Stimulated activated CD4-positive, alpha-beta T cell treated with anti-CD3 and anti-CD28 coated beads, Interleukin-1b, Interleukin-23, amount 100 ng/mL, for 48 hours (primary cell): ENCODE measurements at regions not wholly inside any gene's neighbourhood (a gene's known extent, or its start where the extent isn't known, plus 50 kb on each side); places are given as distances from the start of the nearest gene placed in this dataset.

ENCODE experiments used
- DNase-seq: peaks from one replicate; pipeline ENCODE4 v3.0.0-alpha.2; 2020

DNA sequence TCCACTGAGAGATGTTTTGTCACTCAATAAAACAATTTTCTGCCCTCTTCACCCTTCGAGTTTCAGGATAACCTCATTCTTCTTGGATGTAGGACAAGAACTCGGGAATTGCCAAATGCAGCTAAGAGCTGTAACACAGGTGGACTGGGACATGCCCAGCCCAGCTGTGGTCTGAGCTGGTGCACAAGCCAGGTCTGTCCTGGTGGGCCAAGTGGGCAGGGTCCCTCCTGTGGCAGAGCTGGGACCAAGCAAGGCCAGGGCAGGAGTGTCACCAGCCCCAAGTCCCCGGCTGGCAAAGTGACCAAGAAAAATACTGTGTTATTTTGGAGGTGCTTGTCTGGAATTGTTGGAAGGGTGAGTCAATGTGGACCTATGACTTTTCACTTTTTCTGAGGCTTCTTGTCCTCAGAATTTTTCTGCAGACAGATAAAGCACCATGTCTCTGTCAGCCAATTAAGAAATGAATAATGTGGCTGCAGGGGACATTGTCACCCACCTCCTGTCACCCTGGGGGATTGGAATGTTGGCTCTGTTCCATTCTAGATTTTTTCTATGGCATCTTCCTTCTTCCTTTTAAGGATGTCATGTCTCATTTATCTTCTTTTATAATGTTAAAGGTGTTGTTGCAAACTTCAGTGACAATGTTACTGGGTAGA is 645.2 kb upstream of the EPHA6 start:
- no peak for DNase-seq

DNA sequence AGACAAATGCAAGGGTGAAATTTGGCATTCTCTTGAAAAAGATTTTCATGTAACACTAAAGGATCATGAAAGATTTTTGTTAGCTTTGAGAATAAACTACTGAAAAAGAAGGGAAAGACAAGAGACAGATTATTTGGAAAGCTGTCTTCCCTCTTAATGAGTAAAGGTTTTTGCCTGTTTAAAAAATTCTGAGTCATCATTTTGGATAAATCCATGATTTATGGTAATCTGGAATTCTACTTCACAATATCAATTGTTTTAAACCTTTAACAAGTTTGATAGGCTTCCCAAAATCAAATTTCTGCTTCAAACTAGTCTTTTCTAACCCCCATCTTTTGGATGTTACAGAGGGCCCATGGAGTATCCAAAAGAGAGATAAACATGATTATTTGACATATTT is 641.5 kb upstream of the EPHA6 start:
- no peak for DNase-seq

DNA sequence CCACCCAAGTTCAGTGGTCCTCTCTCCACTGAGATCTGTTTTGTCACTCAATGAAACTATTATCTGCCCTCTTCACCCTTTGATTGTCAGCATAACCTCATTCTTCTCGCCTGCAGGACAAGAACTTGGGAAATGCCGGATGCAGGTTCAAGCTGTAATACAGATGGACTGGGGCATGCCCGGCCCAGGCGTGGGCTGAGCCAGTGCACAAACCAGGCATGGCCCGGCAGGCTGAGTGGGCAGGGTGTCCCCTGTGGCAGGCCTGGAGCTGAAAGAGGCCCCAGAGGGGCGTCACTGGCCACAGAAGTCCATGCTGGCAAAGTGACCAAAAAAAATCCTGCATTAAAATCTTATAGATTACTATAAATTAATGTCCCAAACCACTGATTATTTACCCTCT is 638.9 kb upstream of the EPHA6 start:
- DNase-seq, result no peak

DNA sequence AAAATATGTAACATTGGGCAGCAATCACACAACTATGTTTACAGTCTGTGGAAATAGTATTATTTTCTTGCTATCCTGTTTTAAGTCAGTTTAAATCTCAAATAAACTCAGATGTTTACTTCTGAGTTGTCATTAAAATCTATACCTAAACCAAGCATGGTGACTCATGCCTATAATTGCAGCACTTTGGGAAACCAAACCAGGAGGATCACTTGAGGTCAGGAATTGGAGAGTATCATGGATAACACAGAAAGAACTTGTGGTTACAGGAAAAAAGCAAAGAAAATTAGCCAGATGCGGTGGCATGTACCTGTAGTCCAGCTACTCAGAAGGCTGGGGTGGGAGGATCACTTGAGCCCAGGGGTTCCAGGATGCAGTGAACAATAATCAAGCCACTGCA is 631.6 kb upstream of the EPHA6 start:
- no peak for DNase-seq

DNA sequence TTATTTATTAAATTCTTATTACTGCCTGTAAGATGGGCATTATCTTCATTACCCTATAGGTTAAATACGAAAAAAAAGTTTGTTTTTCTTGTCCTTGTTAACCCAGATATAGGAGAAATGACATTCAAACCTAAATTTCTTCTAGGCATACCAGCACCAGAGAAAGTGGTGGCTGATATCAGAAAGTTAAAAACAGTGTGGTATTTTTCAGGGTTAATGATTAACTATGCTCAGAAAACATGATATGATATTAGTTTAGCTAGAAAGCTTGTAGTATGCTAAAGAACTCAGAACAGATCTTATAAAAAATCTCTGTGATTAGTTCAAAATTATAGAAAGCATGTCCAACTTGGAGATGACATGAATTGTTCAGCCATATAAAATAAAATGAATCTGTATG is 630.5 kb upstream of the EPHA6 start:
- no peak for DNase-seq

DNA sequence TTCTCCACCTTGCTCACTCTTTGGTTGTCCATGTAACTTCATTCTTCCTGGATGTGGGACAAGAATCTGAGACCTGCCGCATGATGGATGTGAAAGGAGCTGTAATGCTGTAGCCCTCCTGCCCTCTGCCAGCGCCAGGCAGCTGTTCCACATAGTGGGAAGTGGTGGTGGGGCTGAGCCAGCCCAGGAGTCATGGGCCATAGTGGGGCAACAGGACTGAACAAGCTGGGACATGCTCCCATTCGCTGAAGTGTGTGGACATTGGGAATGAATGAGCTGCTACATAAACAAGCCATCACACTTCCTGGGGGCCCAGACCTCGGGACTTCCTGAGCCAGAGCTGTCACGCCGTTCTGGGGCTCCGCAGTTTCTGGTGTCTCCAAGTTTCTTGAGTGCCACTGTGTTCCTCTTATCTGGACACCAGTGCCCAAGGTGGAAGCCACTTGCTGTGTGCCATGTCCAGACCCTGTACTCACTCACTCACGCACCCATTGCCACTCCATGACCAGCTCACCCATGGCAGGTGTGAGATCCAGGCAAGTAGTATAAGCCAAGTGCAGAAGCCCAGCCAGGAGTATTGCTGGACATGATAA is 624.3 kb upstream of the EPHA6 start:
- no peak for DNase-seq

DNA sequence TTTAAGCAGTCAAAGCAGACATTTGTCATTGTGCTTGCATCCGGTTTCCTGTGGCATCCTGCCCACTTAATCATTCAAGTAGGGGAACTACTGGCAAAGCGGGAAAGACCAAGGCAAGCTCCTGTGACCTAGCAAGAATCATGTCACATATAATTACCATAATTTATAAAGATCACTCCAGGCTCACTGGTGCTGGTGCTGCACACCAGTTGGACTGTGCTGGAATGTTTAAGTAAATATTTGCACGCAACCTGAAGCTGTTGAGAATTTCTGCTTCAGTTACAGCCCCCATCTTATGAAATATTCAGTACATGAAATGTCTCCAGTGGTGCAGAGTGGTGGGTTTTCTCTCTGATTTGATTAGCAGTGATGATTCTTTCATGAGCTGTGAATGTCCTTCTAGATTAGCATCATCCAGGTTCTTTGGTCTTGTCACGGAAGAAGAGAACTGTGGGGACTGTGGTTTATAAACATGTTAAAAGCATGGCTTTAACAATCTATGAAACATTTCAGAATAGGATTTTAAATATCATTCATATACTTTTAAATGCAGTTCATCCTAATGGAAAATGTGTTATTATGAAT is 621.3 kb upstream of the EPHA6 start:
- DNase-seq, result no peak

DNA sequence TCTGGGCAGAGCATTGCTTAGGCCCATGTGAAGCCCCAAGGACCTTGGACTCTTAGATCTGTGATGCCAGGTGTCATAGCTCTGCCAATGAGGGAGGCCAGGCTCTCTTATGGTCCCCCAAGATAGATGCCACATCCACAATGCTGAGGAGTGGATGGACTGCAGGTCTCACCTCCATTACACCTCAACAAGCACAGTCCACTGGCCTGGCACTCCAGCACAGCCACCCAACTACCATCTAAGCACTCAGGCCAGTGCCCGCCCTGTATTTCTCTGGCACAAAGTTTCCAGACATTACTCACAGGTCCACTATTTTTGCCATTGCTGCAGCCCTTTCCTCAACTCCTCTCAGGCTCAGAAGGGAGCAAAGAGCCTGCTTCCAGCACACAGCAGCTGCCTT is 613.5 kb upstream of the EPHA6 start:
- no peak for DNase-seq

DNA sequence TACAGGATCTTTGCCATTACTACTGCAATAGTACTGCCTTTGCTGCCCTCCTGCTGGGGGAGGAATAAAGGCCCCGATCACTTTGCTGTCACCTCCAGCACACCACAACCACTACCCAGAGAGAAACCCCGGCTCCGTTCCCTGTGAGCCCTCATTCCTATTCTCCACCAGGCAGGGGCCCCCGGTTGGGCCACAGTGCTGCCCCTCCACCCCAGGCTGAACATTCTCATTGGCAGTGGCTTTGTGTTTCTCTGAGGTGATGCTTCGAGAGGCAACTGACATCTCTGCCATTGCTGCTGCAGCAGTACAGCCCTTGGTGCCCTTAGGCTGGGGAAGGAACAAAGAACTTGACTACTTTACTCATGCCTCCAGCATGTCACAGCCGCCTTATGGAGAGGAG is 612.9 kb upstream of the EPHA6 start:
- DNase-seq, result no peak

DNA sequence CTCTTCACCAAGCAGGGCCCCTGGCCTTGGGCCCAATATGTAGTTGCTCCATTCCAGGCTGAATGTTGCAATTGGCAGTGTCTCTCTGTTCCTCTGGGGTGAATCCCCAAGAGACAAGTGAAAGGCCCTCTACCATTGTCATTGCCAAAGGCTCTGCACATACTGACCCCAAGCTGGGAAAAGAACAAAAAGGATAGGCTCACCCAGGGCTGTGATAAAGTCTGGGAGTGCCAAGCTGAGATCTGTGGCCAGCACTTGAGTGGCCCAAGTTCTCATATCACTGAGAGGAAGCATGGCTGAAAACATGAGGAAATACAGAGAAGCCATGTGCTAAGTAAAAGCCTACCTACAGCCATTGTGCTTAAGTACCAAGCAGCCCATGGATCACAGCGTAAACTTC is 612.2 kb upstream of the EPHA6 start:
- no peak for DNase-seq

DNA sequence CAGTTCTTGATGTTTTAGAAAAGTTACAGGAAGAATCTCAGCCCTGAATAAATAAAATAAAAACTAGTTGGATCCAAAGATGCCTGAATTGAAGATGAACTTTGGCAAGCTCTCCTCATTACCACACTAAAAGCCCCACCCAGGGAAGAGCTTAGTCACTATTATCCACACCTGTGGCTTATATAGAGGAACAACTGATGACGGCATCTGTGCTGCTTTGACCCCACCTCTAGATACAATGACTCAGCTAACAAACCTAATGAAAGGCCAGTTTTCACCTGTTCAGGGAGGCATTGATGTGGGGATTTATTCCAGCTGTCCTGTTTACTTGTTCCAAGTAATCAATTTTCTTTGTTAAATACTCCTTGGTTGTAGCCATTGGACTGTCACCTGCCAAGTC is 604.7 kb upstream of the EPHA6 start:
- DNase-seq, result no peak

DNA sequence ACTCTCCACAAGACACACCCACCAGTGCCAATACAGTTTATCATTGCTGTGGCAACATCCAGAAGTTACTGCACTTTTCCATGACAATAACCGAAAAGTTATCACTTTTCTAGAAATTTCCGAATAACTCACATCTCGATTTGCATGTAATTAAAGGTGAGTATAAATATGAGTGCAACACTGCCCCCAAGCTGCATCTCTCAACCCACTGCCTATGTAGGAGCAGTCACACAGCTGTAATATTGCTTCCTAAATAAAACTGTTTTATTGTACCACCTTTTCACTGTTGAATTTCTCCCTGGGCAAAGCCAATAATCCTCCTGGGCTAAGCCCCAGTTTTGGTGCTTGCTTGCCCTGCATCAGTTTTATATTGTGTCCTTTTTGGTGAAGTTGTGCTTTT is 601.0 kb upstream of the EPHA6 start:
- no peak for DNase-seq

DNA sequence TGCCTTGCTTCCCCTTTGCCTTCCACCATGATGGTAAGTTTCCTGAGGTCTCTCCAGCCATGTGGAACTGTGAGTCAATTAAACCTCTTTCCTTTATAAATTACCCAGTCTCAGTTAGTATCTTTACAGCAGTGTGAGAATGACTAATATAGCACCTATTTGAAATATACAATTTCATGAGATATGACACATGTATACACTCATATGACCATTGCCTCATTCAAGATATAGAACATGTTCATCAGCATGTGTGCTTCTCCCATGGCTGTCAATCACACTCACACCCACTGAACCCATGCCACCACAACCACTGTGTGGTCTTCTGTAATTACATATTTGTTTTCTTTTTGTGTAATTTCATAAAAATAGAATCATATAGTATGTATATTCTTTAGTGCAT is 599.5 kb upstream of the EPHA6 start:
- no peak for DNase-seq

DNA sequence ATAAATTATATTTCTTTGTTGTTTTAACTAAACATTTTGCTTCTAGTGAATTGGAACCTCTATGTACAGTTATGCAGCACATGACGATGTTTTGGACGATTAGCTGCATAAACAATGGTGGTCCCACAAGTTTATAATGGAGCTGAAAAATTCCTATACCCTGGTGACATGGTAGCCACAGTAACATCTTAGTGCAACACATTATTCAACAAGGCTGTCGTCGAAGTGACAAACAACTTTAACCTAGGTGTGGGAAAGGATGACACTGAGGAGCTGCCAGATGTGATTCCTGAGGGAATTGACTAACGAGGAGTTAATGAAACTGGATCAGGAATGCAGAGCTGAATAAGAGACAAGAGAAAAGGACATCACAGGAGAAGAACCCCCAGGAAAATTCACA is 588.9 kb upstream of the EPHA6 start:
- no peak for DNase-seq

DNA sequence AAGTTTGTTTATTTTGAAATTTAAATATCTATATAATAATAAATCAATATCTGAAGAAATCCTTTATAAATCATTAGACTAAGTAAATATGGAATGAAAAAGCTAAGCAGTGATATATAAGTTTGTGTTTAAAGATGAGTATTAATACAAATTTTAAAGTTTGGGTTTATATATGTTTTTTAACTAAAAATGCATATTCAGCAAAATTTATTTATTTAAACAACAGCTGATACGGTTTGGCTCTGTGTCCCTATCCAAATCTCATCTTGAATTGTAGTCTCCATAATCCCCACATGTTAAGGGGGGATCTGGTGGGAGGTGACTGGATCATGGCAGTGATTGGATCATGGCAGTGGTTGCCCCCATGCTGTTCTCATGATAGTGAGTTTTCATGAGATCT is 580.7 kb upstream of the EPHA6 start:
- DNase-seq, result no peak

DNA sequence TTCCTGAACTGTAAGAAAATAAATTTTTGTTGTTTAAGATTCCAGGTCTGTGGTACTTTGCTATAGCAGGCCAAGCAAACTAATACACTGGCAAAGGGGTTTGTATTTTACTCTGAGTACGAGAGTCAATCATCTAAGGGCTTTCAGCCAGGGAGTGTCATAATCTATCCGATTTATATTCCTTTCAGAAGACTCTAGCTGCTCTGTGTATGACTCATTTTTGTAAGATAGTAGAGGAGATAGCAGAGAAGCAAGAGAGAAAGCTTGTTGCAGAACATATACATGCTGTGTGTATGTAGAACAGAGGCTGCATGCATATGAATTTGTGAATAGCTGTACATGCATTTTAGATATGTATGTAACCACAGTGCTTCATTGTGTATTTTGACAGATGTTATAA is 577.9 kb upstream of the EPHA6 start:
- DNase-seq, result no peak

DNA sequence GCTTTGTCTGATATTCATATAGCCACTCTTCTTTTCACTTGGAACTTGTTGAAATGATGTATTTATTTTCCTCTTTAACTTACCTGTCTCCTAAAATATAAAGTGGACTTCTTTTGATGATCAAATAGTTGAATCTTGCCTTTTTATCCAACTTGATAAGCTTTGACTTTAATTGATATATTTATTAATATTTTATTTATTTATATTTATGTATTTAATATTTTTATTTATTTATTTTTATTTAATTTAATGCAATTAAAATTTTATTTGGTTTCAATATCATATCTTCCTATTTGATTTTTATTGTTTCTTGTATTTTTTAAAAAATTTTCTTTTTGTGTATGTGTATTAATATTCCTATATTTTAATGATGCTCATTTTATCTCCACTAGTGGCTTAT is 555.1 kb upstream of the EPHA6 start:
- no peak for DNase-seq

DNA sequence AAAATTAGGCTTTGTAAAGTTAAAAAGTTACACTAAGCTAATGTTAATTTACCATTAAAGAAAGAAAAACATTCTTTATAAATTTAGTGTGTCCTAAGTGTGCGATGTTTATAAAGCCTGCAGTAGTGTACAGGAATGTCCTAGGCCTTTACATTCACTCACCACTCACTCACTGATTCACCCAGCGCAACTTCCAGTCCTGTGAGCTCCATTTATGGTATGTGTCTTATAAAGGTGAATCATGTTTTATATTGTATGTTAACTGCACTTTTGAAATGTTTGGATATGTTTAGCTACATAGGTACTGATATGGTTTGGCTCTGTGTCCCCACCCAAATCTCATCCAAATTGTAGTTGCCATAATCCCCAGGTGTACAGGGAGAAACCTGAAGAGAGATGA is 549.7 kb upstream of the EPHA6 start:
- no peak for DNase-seq

DNA sequence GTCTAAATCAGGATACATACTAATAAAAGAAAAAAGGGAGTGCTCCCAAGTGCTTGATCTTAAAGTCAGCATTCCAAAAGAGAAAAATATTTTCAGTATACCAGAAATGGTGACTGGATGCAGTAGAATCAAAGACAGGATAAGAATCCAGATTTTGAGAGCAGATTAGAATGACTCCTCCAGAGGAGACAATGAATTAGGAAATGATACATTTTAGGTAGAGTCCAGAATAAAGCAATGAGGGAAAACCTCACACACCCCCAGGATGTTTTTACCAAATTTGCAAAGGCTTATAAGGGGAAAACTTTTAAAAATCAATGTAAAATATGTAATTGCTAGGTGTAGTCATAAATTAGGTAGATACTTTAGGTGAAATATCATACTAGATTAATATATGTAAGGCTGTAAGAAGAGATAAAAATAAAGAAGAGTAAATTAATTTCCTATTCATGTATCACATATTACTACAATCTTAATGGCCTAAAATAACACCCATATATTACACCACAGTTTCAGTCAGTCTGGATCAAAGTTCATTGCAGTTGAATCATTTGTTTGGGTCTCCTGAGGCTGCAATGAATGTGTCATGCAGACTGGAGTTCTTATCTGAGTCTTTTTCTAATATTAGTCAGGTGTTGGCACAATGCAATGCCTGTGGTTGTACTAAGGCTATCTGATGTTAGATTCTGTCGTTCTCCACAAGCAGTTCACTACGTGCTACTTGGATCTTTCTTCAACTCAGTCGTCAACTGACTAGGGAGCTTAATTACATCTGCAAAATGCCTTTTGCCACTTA is 547.8 kb upstream of the EPHA6 start:
- no peak for DNase-seq

DNA sequence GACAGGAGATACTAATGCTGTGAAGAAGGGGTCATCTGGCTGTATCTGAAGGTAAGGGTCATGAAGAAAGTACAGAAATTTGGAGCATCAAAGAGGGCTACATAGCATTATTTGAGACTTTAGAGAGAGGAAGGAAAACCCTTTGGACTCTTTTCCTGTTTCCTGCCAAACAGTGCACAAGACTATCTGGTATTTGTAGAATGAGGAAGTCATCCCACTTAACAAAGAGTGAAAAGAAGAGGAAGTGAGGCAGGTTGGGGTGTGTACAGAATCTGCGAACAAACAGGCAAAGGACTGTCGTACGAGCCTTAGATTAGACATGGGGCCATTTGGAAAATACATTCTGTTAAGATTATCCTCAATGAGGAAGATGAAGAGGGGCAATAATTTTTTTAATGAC is 546.8 kb upstream of the EPHA6 start:
- no peak for DNase-seq

DNA sequence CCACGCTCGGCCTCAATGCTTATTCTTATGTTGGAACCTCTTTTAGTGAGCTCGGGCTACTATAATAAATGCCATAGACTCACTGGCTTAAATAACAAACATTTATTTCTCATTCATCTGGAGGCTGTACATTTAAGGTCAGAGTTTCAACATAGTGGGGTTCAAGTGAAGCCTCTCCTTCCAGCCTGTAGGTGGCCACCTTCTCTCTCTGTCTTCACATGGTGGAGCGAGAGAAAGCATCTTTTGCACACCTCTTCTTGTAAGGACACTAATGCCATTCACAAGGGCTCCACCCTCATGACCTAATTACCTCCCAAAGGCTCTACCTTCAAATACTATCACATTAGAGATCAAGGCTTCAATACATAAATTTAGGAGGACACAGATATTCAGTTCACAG is 520.3 kb upstream of the EPHA6 start:
- no peak for DNase-seq

DNA sequence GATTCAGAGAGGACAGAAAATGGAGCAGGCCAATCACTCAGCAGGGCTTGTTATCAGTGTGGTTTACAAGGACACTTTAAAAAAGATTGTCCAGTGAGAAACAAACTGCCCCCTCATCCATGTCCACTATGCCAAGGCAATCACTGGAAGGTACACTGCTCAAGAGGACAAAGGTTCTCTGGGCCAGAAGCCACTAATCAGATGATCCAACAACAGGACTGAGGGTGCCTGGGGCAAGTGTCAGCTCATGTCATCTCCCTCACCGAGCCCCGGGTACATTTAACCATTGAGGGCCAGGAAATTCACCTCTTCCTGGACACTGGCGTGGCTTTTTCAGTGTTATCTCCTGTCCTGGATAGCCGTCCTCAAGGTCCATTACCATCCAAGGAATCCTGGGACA is 513.7 kb upstream of the EPHA6 start:
- no peak for DNase-seq

DNA sequence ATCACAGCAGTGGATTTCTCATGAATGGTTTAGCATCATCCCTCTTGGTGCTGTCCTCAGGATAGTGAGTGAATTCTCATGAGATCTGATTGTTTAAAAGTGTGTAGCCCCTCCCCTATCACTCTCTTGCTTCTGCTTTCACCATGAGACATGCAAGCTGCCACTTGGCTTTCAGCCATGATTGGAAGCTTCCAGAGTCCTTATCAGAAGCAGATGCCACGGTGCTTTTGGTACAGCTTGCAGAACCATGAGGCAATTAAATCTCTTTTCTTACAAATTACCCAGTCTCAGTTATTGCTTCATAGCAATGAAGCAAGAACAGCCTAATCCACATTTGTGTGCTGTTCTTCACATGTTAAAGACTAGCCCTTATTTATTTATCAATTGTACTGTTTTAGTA is 495.2 kb upstream of the EPHA6 start:
- DNase-seq, result no peak

DNA sequence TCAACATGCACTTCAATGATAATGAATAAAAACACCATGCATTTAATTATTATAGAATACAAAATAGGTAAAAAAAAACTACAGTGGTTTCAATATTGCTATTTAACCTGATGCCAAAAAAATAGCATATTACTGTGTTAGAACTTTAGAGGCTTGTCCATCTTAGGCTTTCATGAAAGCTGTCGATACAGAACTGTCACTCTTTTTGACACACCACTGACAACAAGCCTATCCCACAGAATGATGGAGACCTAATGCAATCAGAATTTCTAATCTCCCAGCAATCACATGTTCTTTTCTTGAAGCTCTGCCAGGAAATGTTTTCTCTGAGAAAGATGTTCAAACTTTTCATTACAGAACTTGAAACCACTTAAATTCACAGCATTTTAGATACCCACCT is 490.3 kb upstream of the EPHA6 start:
- no peak for DNase-seq
